OCI-LY7 (cell line): ENCODE measurements at regions not wholly inside any gene's neighbourhood (a gene's known extent, or its start where the extent isn't known, plus 50 kb on each side); places are given as distances from the start of the nearest gene placed in this dataset.
"Not testable (repeated sequence)": the region's sequence is repeated elsewhere in the genome, so short reads cannot be mapped to it uniquely, and the experiment has no call there.

ENCODE experiments used
- BruUV-seq: library from RNA; stranded (reverse); fragments of 400-500 nt; replicated peaks from 2 replicates; lab custom pipeline; 2021; lab: Mats Ljungman, UMichigan
- CTCF ChIA-PET: fragments of 300-600 bp; sonication (Branson Sonifier 250); formaldehyde crosslinking; loops from one replicate; lab custom pipeline; 2022; ENCODE audit warnings: antibody characterized with exemption; ENCODE audit not compliant: unreplicated experiment; lab: Charles Lee
- POLR2A ChIA-PET: fragments of 300-600 bp; sonication (Branson Sonifier 250); formaldehyde crosslinking; loops from one replicate; lab custom pipeline; 2022; ENCODE audit warnings: antibody characterized with exemption; lab: Charles Lee
- DNase-seq: peaks from one replicate; pipeline ENCODE4 v3.0.0-alpha.2; 2015; ENCODE audit warnings: low spot score
- H2AFZ ChIP-seq: fragments of 200-600 bp; sonication (generic), shearing (Covaris generic); 2 replicates; pipeline ENCODE4 v1.6.1; 2014; ENCODE audit warnings: mild to moderate bottlenecking, antibody characterized with exemption, low read length, moderate library complexity
- H3K27ac ChIP-seq: fragments of 200-600 bp; sonication (generic); 2 replicates; pipeline ENCODE4 v1.5.1; 2014; ENCODE audit warnings: mixed run types, low read depth, mild to moderate bottlenecking, moderate library complexity, low read length, inconsistent platforms; ENCODE audit not compliant: poor library complexity, severe bottlenecking
- H3K36me3 ChIP-seq: fragments of 200-600 bp; sonication (generic); 2 replicates; pipeline ENCODE4 v1.6.1; 2014; ENCODE audit warnings: mild to moderate bottlenecking, antibody characterized with exemption, low read length, moderate library complexity, mixed read lengths; ENCODE audit not compliant: insufficient read depth
- H3K4me1 ChIP-seq: fragments of 200-600 bp; sonication (generic); 2 replicates; pipeline ENCODE4 v1.5.1; 2014; ENCODE audit warnings: mild to moderate bottlenecking, low read length; ENCODE audit not compliant: insufficient read depth, poor library complexity, severe bottlenecking
- H3K4me2 ChIP-seq: fragments of 200-600 bp; sonication (generic); 2 replicates; pipeline ENCODE4 v1.6.1; 2014; ENCODE audit warnings: mild to moderate bottlenecking, low read length
- H3K4me3 ChIP-seq: fragments of 200-600 bp; sonication (generic); 2 replicates; pipeline ENCODE4 v1.5.1; 2014; ENCODE audit warnings: mild to moderate bottlenecking, low read depth, low read length; ENCODE audit not compliant: poor library complexity, severe bottlenecking
- H3K79me2 ChIP-seq: fragments of 200-600 bp; sonication (generic); 2 replicates; pipeline ENCODE4 v1.6.1; 2016; ENCODE audit warnings: low read depth, mild to moderate bottlenecking, low read length, moderate library complexity, mixed read lengths; ENCODE audit not compliant: insufficient read depth
- H3K9me2 ChIP-seq: fragments of 200-600 bp; sonication (generic); 2 replicates; pipeline ENCODE4 v1.6.1; 2016; ENCODE audit warnings: mild to moderate bottlenecking, low read length, mixed read lengths; ENCODE audit not compliant: insufficient read depth
- H3K9me3 ChIP-seq: fragments of 200-600 bp; sonication (generic); 2 replicates; pipeline ENCODE4 v1.6.1; 2014; ENCODE audit warnings: mild to moderate bottlenecking, mixed run types, low read length, mixed read lengths
- H4K20me1 ChIP-seq: fragments of 200-600 bp; sonication (generic); 2 replicates; pipeline ENCODE4 v1.6.1; 2014; ENCODE audit warnings: mild to moderate bottlenecking, antibody characterized with exemption, low read length, moderate library complexity, mixed read lengths; ENCODE audit not compliant: insufficient read depth
- CTCF ChIP-seq: fragments of 200-600 bp; sonication (generic); conservative IDR thresholded peaks from 2 replicates; pipeline ENCODE4 v1.5.1; 2014; ENCODE audit warnings: mild to moderate bottlenecking, antibody characterized with exemption, low read length, moderate library complexity, mixed read lengths
- EZH2phosphoT487 ChIP-seq: fragments of 200-600 bp; sonication (generic); IDR thresholded peaks from 2 replicates; pipeline ENCODE4 v1.6.1; 2018; ENCODE audit warnings: low read depth, borderline replicate concordance, mild to moderate bottlenecking, mixed run types, antibody characterized with exemption, low read length, moderate library complexity, mixed read lengths
- intact Hi-C: fragments of 100-400 bp; cut with micrococcal nuclease; formaldehyde crosslinking; loops from one replicate; pipeline ENCODE4 v1.10.0; 2022; ENCODE audit not compliant: unreplicated experiment

- H3K4me3 ChIP-seq, result no peak overlapping the region
- H2AFZ ChIP-seq, result no peak overlapping the region
- DNase-seq, result peak; percentile 48
- H3K27ac ChIP-seq, result no peak overlapping the region
- ChIA-PET POLR2A (interaction anchor here (0.7 kb wide), 1 partner anchor 294 kb away, joined by 3 read pairs; no protein-coding TSS in a partner anchor), CTCF (no interaction called here)
- BruUV-seq, result no TSS peak
- no peaks in the 10 kb centered on the region for H3K36me3 ChIP-seq
- no peaks in the 10 kb centered on the region for H3K9me2 ChIP-seq
- no peak overlapping the region for H3K4me2 ChIP-seq
- H3K4me1 ChIP-seq, result no peaks in the 10 kb centered on the region
- H4K20me1 ChIP-seq, result no peaks in the 10 kb centered on the region
- TF ChIP-seq EZH2phosphoT487 (no peak), CTCF (no peak)
- H3K79me2 ChIP-seq, result no peaks in the 10 kb centered on the region
- intact Hi-C loops, result no loop called here
- peaks cover 30% of the 10 kb centered on the region; the same call in 1 of the 2 replicates for H3K9me3 ChIP-seq
Measured at GRCh38 chr5:150960791-150961396, 56.1 kb upstream of the ZNF300 start.

- H3K4me3 ChIP-seq, H3K4me2 ChIP-seq, H4K20me1 ChIP-seq, H3K79me2 ChIP-seq, H2AFZ ChIP-seq, CTCF ChIA-PET, H3K4me1 ChIP-seq, DNase-seq, H3K27ac ChIP-seq, H3K36me3 ChIP-seq, BruUV-seq, H3K9me2 ChIP-seq, intact Hi-C loops: not testable (repeated sequence)
- peaks cover 30% of the 10 kb centered on the region; the same call in 1 of the 2 replicates for H3K9me3 ChIP-seq
- POLR2A ChIA-PET, result interaction anchor here (1.2 kb wide), 1 partner anchor 74 kb away, joined by 4 read pairs; no protein-coding TSS in a partner anchor
Measured at GRCh38 chr5:150960323-150960722, 55.5 kb upstream of the ZNF300 start.
